HG03575 (cell line): ENCODE measurements at regions not wholly inside any gene's neighbourhood (a gene's known extent, or its start where the extent isn't known, plus 50 kb on each side); places are given as distances from the start of the nearest gene placed in this dataset.
"Not testable (repeated sequence)": the region's sequence is repeated elsewhere in the genome, so short reads cannot be mapped to it uniquely, and the experiment has no call there.

Experiments used
- ATAC-seq: cut with Tn5 transposase; IDR thresholded peaks from one replicate; pipeline ENCODE4 v1.9.1; 2021; ENCODE audit not compliant: unreplicated experiment, insufficient number of reproducible peaks, low FRiP score; ENCODE audit errors: extremely low read depth

DNA sequence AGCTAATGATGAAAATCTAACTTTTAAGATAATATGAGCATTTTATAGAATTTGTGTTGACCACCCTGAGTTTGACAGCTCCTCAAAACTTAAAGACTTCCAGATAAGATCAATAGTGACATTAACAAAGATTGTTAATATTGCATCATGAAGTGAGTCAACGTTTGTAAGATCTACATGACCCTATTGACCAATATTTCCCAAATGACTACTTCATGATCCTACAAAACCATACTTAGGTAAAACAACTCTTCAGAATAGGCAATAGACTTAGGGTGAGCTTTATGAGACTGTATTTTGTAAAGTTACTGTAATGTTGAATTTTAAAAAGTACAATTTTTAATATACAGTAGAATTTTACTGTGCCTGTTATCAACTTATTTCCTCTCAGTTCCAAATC, 422.7 kb upstream of the ALCAM start:
- ATAC-seq = no peak

DNA sequence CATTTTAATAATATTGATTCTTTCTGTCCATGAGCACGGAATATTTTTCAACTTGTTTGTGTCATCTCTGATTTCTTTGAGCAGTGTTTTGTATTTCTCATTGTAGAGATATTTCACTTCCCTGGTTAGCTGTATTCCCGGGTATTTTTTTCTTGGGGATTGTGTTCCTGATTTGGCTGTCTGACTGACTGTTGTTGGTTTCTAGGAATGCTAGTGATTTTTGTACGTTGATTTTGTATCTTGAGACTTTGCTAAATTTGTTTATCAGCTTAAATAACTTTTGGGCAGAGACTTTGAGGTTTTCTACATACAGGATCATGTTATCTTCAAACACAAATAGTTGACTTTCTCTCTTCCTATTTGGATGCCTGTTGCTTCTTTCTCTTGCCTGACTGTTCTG, 418.8 kb upstream of the ALCAM start:
- ATAC-seq = no peak

DNA sequence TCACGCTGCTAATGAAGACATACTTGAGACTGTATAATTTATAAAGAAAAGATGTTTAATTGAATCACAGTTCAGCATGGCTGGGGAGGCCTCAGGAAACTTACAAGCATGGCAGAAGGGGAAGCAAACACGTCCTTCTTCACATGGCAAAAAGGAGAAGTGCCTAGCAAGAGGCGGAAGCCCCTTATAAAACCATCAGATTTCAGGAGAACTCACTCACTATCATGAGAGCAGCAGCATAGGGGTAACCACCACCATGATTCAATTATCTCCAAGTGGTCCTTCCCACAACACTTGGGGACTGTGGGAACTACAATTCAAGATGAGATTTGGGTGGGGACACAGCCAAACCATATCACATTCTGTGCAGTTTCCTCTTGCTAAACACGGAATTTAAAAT, 416.9 kb upstream of the ALCAM start:
- not testable (repeated sequence) for ATAC-seq

DNA sequence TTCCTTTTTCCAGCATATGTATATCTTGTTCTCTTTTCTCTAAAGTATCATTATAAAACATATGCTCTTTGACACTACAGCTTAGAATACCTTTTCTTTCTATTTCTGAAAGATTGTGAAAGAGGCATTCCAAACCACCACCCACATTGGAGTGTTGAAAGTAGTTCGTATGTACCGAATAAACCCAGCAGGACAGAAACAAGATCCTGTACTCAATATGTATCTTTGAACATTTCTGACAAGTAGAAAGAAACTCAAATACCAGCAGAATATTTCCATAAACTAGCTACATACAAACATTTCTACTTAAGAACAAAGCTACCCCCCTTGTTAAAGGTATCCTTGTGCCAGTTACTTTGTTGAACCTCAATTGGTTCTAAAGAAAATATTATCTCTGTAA, 415.3 kb upstream of the ALCAM start:
- ATAC-seq = no peak

DNA sequence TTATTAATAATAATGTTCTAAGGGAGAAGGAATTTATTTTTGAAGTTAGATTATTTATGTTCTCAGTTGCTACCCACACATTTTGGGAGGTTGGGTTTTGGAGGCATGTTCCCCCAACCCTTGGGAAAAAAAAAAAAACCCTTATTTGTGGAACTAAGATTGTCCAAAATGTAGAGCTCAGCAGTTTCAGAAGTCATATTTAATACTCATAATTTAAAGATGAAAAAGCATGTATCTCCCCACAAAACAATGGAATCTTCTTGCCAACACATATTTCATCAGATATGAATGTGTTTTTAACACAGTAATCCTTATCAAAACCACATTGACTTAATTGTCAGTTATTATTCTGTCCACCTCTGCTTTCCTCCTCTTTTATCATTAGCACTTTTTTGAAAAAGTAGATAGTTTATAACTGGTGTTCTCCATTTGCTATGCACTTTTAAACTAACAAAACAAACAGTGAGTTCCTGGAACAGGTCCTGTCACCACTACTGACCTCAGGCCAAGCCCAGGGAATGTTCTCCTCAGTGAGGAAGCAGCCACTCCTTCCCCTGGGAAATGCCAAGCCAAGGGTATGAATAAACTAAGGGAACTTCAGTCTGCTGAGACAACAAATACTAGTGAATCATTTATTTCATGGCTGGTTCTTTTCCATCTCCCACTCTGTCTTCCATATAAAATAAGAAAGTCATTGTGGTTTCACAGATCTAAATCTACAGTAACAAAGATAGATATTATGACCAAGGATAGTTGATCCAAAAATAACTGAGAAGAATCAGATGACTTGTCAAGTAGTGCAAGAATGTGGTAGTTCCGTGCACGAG, 414.4 kb upstream of the ALCAM start:
- ATAC-seq = no peak

DNA sequence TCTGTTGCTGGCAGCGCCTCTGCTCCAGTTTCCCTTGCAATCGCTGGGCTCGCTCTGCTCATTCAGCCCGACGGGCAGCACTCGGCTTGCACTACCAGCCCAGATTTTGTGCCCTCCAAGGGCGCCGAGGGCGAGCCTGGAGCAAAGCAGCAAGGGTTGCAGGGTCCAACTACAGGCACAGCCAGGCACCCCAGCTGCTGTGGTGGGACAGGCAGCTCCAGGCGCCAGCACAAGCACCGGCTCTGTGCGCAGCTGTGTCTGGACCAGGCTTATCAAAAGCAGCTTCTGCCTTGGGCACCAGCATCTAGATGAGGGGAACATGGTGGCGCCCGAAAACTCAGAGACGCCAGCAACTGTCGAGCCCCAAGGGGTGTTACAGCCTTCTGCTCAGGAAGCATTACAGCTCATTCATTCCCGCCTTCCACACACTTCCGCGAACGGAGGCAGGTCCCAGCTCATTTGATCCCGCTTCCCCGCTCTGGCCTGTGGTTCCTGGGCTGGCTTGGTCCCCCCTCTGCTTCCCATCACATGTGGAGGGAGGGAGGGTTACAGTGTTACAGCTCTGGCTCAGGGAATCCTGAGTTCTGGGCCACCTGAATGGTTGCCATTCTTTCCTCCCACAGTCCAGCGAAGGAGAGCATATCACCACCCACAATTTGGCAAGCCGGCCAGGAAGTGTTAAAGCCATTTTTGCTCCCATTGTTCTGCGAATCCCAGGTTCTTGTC, 409.9 kb upstream of the ALCAM start:
- ATAC-seq = no peak

GRCh38 chr3:104960579-104960978, 406.1 kb upstream of the ALCAM start:
- no peak for ATAC-seq

GRCh38 chr3:104961851-104962250, 404.9 kb upstream of the ALCAM start:
- no peak for ATAC-seq

- no peak for ATAC-seq
Measured at GRCh38 chr3:104974316-104974715, 392.4 kb upstream of the ALCAM start.

GRCh38 chr3:104977719-104978118, 389.0 kb upstream of the ALCAM start:
- no peak for ATAC-seq

GRCh38 chr3:104982130-104982529, 384.6 kb upstream of the ALCAM start:
- ATAC-seq = no peak

GRCh38 chr3:104987859-104988258, 378.9 kb upstream of the ALCAM start:
- ATAC-seq = no peak

DNA sequence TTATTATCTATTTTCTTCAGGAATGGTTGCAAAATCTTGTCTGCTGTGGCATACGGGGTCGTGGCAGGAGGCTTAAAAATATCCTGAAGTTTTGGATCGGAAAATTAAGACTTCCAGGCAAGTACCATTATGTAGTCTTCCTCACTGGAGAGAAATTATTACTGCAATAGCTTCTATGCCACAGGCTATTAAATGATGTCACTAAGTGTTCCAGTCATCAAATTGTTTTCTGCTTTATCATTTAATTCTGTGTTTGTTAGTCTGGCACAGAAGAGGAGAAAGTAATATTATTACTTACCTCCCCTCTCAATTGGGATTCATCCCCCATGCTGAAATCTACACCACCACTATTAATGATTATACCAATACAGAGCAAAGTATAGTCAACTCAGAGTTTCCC, 378.2 kb upstream of the ALCAM start:
- ATAC-seq = no peak

- no peak for ATAC-seq
Measured at GRCh38 chr3:104989878-104990277, 376.8 kb upstream of the ALCAM start.

- ATAC-seq = no peak
Measured at GRCh38 chr3:104990758-104991157, 376.0 kb upstream of the ALCAM start.

DNA sequence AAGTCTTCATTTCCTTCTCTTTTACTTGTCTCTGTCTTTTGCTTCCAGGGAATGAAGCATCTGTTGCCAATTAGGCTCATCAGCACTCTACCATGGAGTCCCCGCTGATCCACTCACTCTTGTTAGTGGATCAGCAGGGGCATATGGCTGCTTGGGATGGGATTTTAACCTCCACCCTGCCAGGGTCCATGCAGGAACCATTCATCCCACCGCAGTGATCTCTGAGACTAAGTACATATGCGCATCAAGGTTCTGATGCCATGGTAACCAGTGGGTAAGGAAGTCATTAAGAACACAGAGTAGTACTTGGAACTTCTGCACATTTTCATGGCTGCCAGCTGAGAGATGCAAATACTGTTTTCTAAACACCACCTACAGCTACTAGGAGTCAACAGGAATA, 374.0 kb upstream of the ALCAM start:
- no peak for ATAC-seq

GRCh38 chr3:105006164-105006563, 360.5 kb upstream of the ALCAM start:
- no peak for ATAC-seq

GRCh38 chr3:105013657-105014056, 353.1 kb upstream of the ALCAM start:
- ATAC-seq = no peak

DNA sequence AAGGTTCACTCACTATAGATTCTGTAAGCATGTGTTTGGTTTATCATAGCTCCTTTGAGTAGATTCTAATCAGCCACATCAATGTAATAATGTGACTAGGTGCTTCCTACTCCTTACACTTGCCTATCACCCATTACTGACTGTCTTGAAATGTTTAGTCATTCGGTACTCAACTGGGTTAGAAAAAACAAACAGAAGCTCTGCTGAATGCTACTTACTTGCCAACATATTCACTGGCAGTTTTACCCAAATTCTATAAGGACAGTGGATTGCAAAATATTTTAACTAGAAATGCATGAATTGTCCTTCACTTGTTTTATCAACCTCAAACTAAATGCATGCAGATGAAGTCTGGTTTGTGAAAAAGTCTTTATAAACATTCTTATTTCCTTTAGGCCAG, 352.1 kb upstream of the ALCAM start:
- ATAC-seq = no peak

- ATAC-seq = no peak
Measured at GRCh38 chr3:105022813-105023212, 343.9 kb upstream of the ALCAM start.
